A204.1 (cell line): ENCODE measurements at regions not wholly inside any gene's neighbourhood (a gene's known extent, or its start where the extent isn't known, plus 50 kb on each side); places are given as distances from the start of the nearest gene placed in this dataset.

Experiments
- FAIRE-seq: peaks from 2 replicates; lab custom pipeline; 2012; peaks lifted over from hg19 to GRCh38; lab: Jason Lieb, UNC

GRCh38 chr17:33977729-33978514 is 277.2 kb upstream of the CCL2 start:
- FAIRE-seq = no peak

GRCh38 chr17:33978889-33979288 is 276.2 kb upstream of the CCL2 start:
- no peak for FAIRE-seq

- FAIRE-seq = no peak
Observed at GRCh38 chr17:33980193-33980592, 274.9 kb upstream of the CCL2 start.

- FAIRE-seq = no peak
Observed at GRCh38 chr17:33981711-33982601, 273.1 kb upstream of the CCL2 start.

DNA sequence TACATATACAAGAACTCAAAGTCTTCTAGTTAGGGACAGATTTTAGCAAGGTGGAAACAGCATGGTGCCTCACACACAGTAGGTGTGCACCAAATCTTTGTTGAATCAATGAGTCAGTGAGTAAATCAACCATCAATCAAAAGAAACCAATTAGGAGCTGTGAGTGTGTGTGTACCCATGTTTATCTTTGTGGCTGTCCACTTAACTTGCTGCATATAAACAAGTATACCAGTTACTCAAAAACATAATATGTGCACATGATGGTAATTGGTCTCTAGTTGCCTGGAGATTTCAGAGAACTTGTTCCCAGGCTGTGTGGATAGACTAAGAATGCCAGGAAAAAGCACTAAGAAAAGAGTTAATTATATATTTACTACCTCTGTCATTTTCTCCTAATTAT is 272.2 kb upstream of the CCL2 start:
- no peak for FAIRE-seq

- no peak for FAIRE-seq
Observed at GRCh38 chr17:33983824-33984574, 271.1 kb upstream of the CCL2 start.

- FAIRE-seq = no peak
Observed at GRCh38 chr17:33986088-33986487, 269.0 kb upstream of the CCL2 start.

- no peak for FAIRE-seq
Observed at GRCh38 chr17:33986566-33986965, 268.5 kb upstream of the CCL2 start.

GRCh38 chr17:33987162-33987561 is 267.9 kb upstream of the CCL2 start:
- FAIRE-seq = no peak

DNA sequence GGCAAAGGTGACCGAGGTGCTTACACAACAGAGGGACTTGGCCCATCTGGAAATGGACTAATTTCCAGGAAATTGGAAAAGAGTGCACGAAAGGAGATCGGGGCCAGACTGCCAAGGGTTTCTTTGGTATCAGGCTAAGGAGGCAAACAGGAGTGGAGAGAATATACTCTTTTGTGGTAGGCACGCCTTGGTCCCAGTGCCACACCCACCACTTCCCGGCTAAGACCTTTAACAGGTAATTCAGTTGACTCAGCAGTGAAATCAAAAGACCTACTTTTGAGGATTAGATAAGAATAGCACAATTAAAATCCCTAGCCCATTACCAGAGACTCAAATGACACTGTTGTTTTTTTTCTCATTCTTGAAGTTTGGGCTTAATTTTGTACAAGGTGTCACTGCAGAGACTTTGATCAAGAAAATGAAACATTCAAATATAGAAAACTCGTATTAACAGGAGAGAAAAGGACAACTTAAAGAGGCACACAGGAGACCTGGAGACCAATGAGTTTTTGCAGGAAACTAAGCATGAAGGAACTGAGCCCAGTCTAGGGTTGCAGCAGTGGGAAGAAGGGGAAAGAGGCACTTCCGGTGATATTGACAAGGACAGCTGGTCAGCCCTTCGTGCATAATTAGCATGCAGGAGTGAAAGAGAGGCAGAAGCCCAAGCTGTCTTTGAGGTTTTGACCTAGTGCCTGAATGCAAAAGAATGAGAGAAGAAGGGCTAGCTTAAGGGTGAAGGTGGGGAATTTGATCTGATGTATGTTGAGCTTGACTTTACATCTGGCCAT is 265.5 kb upstream of the CCL2 start:
- no peak for FAIRE-seq

DNA sequence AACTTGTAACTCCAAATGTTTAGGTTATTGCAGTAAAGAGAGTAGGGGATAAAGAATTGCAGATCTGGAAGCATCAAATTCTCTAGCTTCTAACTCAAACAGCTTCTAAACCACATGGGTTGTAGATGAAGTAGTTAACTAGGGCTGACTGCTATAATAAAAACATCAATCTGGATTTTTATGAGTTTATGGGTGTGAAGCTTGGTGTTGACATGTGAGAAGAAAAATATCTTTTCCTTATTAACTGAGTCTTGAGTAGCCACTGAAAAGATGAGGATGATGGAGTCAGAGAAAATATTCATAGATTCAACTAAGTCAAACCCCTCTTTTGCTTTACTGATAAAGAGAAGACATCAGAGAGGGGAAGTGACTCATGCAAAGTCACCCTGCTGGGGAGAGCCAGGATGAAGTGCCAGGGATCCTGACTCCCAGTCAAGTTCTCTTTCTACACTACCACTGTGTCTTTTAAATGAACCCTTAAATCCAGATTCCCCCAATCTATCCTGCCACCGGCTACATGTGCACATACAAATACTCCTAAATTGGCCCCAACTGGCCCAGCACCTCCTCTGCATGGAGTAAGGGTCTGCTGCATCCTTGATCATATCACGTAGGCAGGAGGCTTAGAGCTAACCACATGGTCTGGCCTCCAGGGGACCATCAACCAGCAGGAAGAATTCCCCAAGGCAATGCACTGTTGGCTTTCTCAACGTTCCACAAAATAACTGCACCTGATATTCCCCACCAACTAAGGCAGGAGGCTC is 264.0 kb upstream of the CCL2 start:
- FAIRE-seq = no peak

- FAIRE-seq = no peak
Observed at GRCh38 chr17:33992113-33992512, 263.0 kb upstream of the CCL2 start.

DNA sequence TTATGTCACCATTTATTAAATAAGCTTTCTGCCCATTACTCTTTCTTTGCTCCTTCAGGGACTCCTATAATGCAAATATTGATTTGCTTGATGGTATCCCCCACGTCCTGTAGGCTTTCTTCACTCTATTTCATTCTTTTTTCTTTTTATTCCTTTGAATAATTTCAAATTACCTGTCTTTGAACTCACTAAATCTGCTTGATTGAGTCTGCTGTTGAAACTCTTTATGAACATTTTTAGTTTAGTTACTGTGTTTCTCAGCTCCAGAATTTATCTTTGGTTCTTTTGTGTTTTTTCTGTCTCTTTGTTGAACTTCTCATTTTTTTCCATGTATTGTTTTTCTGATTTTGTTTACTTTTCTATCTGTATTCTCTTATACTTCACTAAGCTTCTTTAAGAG is 254.4 kb upstream of the CCL2 start:
- FAIRE-seq = no peak

DNA sequence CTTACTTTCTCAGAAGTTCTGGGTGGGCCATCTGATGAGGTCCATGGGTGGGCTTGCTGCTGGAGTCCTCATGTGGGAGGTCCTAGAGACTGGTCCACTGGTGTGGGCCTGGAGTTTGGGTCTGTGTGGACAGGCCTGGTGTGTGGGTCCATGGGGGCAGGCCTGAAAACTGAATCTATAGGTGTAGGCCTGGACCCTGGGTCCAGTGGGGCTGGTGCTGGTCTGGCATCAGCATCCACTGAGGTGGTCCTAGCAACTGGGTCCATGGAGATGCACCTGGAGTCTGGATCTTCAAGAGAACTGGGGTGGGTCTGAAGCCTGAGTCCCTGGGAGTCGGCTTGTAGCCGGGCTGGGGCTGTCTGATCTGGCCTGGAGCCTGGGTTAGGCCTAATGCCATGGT is 253.8 kb upstream of the CCL2 start:
- FAIRE-seq = no peak

GRCh38 chr17:34006126-34006525 is 249.0 kb upstream of the CCL2 start:
- FAIRE-seq = no peak

DNA sequence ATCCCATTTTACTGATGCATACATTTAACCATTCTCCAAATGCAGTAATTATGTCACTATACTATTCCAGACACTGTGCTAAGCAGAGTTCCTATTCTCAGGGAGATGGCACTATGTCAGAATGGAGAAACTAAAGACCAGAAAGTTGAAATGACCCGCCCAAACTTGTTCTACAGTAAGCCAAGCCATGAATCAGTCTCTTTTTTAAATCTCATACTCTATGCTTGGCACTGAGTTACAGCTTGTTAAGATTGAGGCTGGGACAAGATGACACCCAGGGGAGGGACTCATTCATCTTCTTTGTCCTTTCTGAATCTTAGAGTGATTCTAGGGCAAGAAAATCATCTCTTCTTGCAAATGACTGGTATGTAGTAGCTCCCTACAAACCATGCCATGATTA is 247.0 kb upstream of the CCL2 start:
- FAIRE-seq = no peak

DNA sequence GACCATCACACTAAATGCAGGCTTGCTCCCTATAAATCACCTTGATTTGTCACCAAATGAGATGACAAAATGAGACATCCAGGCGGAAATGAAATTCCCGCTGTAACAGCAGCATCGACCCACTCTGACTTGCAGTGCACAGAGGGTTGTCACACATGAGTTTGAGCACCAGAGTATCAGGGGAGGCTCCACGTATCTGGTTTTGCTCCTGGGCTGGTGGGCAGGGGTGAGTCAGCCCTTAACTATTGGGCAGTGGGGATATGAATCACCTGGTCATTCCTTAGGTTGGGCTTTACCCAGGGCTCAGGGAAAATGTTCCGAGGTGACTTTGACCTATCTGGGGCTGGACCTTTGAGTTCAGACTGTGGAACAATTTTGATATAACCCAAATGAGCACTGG is 245.2 kb upstream of the CCL2 start:
- FAIRE-seq = no peak

DNA sequence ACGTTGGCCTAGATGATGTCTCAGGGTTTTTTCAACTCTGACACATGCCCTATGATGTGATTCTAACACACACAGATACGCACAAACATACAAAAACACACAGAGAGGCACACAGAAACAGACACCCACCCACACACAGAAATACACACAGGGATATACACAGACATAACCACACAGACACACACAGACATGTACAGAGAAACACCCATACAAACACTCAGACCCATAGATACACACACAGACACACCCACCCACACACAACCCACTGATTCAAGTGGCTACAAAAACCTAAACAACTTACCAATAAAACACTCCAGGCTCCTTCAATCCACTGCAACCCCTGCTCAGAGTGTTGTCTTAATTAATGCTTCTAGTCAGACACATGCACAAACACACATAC is 244.6 kb upstream of the CCL2 start:
- FAIRE-seq = no peak

- FAIRE-seq = no peak
Observed at GRCh38 chr17:34011599-34011998, 243.5 kb upstream of the CCL2 start.

DNA sequence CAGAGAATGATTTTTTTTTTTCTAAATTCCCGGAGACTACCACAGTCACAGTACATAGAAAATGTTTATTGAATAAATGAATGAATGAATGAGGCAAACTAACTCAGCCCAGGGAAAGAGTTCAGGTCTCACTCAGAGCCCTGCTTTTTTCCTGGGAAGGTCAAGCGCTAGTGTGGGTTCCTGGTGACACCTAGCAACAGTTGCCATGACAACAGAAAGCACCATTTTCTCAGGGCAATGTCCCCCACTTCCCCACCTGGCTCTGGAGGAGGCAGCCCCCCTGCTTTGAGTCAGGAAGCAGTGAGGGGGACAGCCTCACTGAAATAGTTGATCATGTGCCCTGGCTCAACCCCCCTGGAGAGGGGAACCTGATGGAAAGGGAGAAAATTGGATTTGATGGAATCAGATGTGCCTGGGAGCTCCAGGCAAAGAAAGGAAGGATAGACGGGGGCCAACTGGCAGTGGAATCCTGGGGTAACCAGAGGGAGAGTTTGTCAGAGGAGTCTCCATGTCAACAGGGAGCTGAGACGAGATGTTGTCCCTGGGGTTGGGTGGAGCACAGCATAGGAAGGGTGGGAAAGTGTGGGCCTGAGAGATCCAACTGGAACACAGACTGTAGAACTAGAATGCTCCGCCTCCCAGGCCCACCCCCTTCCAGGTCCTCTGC is 242.2 kb upstream of the CCL2 start:
- no peak for FAIRE-seq

GRCh38 chr17:34015253-34015652 is 239.8 kb upstream of the CCL2 start:
- no peak for FAIRE-seq
